ENCODE measurements at regions not wholly inside any gene's neighbourhood (a gene's known extent, or its start where the extent isn't known, plus 50 kb on each side); places are given as distances from the start of the nearest gene placed in this dataset.

DNA sequence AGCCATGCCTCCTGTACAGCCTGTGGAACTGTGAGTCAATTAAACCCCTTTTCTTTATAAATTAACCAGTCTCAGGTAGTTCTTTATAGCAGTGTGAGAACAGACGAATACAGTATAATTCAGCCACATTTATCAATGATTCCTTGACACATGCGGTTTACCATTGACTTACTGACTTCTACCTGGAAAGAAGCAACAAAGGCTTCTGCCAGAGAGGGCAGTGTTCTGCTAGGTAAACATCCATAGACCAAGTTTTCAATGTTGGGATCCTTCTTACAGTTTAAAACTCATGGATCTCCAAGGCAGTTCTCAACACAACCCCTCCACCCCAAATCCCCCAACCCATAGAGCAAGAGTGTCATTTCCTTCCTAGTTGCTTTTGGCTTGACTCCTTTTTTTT, 150.6 kb downstream of the ZNF648 start:
- H2AFZ ChIP-seq (ENCODE audit: low read length): no peak overlapping the region
- no peak overlapping the region for H4K91ac ChIP-seq (ENCODE audit: insufficient read length, low read depth, low read length)
- no peaks in the 10 kb centered on the region for H3K79me1 ChIP-seq (ENCODE audit: insufficient read depth, low read depth, low read length, poor library complexity, severe bottlenecking)
- H4K20me1 ChIP-seq (ENCODE audit: control insufficient read depth, insufficient read depth, insufficient read length): no peaks in the 10 kb centered on the region
- H3K27ac ChIP-seq (ENCODE audit: insufficient read length, low read depth, low read length): no peak overlapping the region
- no peaks in the 10 kb centered on the region for H3K27me3 ChIP-seq (ENCODE audit: insufficient read depth, low read length)
- H3K23me2 ChIP-seq (ENCODE audit: insufficient read length, low read depth, low read length, poor library complexity, severe bottlenecking): no peaks in the 10 kb centered on the region
- H3K14ac ChIP-seq (ENCODE audit: insufficient read depth, low read length): no peak overlapping the region
- no peak overlapping the region for H3K23ac ChIP-seq (ENCODE audit: insufficient read length, low read depth, low read length)
- no peaks in the 10 kb centered on the region for H3K9me3 ChIP-seq (ENCODE audit: control insufficient read depth, low read depth, low read length)
- no peak overlapping the region for H3K4me2 ChIP-seq (ENCODE audit: insufficient read depth, insufficient read length, low read length)
- Mint-ChIP-seq H3K36me3 (ENCODE audit: insufficient read depth in 1 of 3, low read depth in 3 of 3) (no peaks in the 10 kb centered on the region), H3K27me3 (ENCODE audit: low read depth) (peaks cover 24% of the 10 kb centered on the region), H3K4me3 (no peak overlapping the region), H3K9me3 (0 out of 5 replicates have a peak, but pooled peaks cover 0 to 2% of the 10 kb centered on the region in 2 experiments), H3K27ac (no peak overlapping the region), H3K4me1 (no peaks in the 10 kb centered on the region)
- no peak overlapping the region for H2BK20ac ChIP-seq (ENCODE audit: low read depth, low read length, poor library complexity, severe bottlenecking)
- H3K4ac ChIP-seq (ENCODE audit: low read depth, low read length): no peak overlapping the region
- H4K5ac ChIP-seq (ENCODE audit: insufficient read length, low read depth, low read length): no peak overlapping the region
- no peak overlapping the region for H2BK12ac ChIP-seq (ENCODE audit: insufficient read length, low read depth, low read length)
- no CpG with 5 or more reads among the region's 2 CpGs for WGBS (ENCODE audit: extremely low coverage, insufficient read length, low lambda C conversion rate)
- TF ChIP-seq, protein P1, sequence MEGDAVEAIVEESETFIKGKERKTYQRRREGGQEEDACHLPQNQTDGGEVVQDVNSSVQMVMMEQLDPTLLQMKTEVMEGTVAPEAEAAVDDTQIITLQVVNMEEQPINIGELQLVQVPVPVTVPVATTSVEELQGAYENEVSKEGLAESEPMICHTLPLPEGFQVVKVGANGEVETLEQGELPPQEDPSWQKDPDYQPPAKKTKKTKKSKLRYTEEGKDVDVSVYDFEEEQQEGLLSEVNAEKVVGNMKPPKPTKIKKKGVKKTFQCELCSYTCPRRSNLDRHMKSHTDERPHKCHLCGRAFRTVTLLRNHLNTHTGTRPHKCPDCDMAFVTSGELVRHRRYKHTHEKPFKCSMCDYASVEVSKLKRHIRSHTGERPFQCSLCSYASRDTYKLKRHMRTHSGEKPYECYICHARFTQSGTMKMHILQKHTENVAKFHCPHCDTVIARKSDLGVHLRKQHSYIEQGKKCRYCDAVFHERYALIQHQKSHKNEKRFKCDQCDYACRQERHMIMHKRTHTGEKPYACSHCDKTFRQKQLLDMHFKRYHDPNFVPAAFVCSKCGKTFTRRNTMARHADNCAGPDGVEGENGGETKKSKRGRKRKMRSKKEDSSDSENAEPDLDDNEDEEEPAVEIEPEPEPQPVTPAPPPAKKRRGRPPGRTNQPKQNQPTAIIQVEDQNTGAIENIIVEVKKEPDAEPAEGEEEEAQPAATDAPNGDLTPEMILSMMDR (conservative IDR thresholded peaks at IDR 0.05): peak; percentile 66
- H2BK5ac ChIP-seq (ENCODE audit: insufficient read length, low read length): no peak overlapping the region
- H3K9ac ChIP-seq (ENCODE audit: extremely low read depth, insufficient read length, low read length): no peak overlapping the region
- no peaks in the 10 kb centered on the region for H3K79me2 ChIP-seq (ENCODE audit: insufficient read depth, low read length)
- H2BK15ac ChIP-seq (ENCODE audit: low read depth, low read length): no peak overlapping the region
- no peak overlapping the region for H3T11ph ChIP-seq (ENCODE audit: low read length)
- DNase-seq: no peak
- H3K4me1 ChIP-seq (ENCODE audit: insufficient read depth, low read length): no peaks in the 10 kb centered on the region
- H3K56ac ChIP-seq (ENCODE audit: insufficient read length, low read depth, low read length): no peak overlapping the region
- H2BK120ac ChIP-seq (ENCODE audit: low read depth, low read length, poor library complexity, severe bottlenecking): no peak overlapping the region
- no peak overlapping the region for H4K8ac ChIP-seq (replicated peaks; ENCODE audit: insufficient read length, low read depth, low read length)
- H3K18ac ChIP-seq (ENCODE audit: insufficient read length, low read depth, low read length): no peak overlapping the region
- no peak overlapping the region for H2AK5ac ChIP-seq (ENCODE audit: insufficient read length, low read length)
